GM23338 (cell line): ENCODE measurements at regions not wholly inside any gene's neighbourhood (a gene's known extent, or its start where the extent isn't known, plus 50 kb on each side); places are given as distances from the start of the nearest gene placed in this dataset.

Experiments
- ATAC-seq: fragments of 200-7000 bp; cut with Tn5 transposase; 3 replicates; pipeline ENCODE4 v1.9.1; 2020
- DNase-seq: peaks from one replicate; pipeline ENCODE4 v3.0.0-alpha.2; 2015; ENCODE audit warnings: low spot score
- H2AFZ ChIP-seq: fragments of 200-600 bp; sonication (generic); 2 replicates; pipeline ENCODE4 v1.8.0; 2016; ENCODE audit warnings: antibody characterized with exemption, mild to moderate bottlenecking, moderate library complexity
- H3F3A ChIP-seq: fragments of 200-600 bp; sonication (generic); replicated peaks from 2 replicates; pipeline ENCODE4 v1.8.0; 2017; ENCODE audit warnings: antibody characterized with exemption, mixed run types, low read depth
- H3K27ac ChIP-seq: fragments of 200-600 bp; sonication (generic); 2 replicates; pipeline ENCODE4 v1.6.1; 2016; ENCODE audit warnings: low read depth
- H3K27me3 ChIP-seq: fragments of 200-600 bp; sonication (generic); 2 replicates; pipeline ENCODE4 v1.8.0; 2016; ENCODE audit warnings: mild to moderate bottlenecking, mixed run types, moderate library complexity; ENCODE audit not compliant: insufficient read depth
- H3K36me3 ChIP-seq: fragments of 200-600 bp; sonication (generic); 2 replicates; pipeline ENCODE4 v1.8.0; 2016; ENCODE audit warnings: mild to moderate bottlenecking; ENCODE audit not compliant: insufficient read depth
- H3K4me1 ChIP-seq: fragments of 200-600 bp; sonication (generic); 2 replicates; pipeline ENCODE4 v1.8.0; 2016; ENCODE audit warnings: mild to moderate bottlenecking, moderate library complexity; ENCODE audit not compliant: insufficient read depth
- H3K4me2 ChIP-seq: fragments of 200-600 bp; sonication (generic); 2 replicates; pipeline ENCODE4 v1.7.1; 2017; ENCODE audit warnings: mixed run types
- H3K4me3 ChIP-seq: fragments of 200-600 bp; sonication (generic); 2 replicates; pipeline ENCODE4 v1.6.1; 2016; ENCODE audit warnings: mixed run types
- H3K79me2 ChIP-seq: fragments of 200-600 bp; sonication (generic); replicated peaks from 2 replicates; pipeline ENCODE4 v1.8.0; 2017; ENCODE audit warnings: mild to moderate bottlenecking; ENCODE audit not compliant: insufficient read depth
- H3K9me2 ChIP-seq: fragments of 200-600 bp; sonication (generic); 2 replicates; pipeline ENCODE4 v1.8.0; 2017; ENCODE audit not compliant: insufficient read depth
- H4K20me1 ChIP-seq: fragments of 200-600 bp; sonication (generic); replicated peaks from 2 replicates; pipeline ENCODE4 v1.8.0; 2017; ENCODE audit warnings: mild to moderate bottlenecking; ENCODE audit not compliant: insufficient read depth
- H3K27ac Mint-ChIP-seq: 2 replicates; pipeline ENCODE4 v1.8.0; 2020; ENCODE audit warnings: inconsistent platforms, mild to moderate bottlenecking, moderate library complexity, mixed read lengths
- H3K27me3 Mint-ChIP-seq: 3 replicates; pipeline ENCODE4 v1.8.0; 2022; ENCODE audit warnings: low read depth, mild to moderate bottlenecking, moderate library complexity, mixed read lengths, inconsistent platforms; ENCODE audit not compliant: insufficient read depth, poor library complexity
- H3K36me3 Mint-ChIP-seq: 3 replicates; pipeline ENCODE4 v1.8.0; 2021; ENCODE audit warnings: low read depth, mild to moderate bottlenecking, inconsistent platforms, moderate library complexity, mixed read lengths
- H3K4me1 Mint-ChIP-seq: 3 replicates; pipeline ENCODE4 v1.8.0; 2020; ENCODE audit warnings: mild to moderate bottlenecking, inconsistent platforms, mixed read lengths
- H3K4me3 Mint-ChIP-seq: 3 replicates; pipeline ENCODE4 v1.8.0; 2021; ENCODE audit warnings: moderate library complexity, mild to moderate bottlenecking, inconsistent platforms, mixed read lengths
- H3K9me3 Mint-ChIP-seq: 3 replicates; pipeline ENCODE4 v1.8.0; 2020; ENCODE audit warnings: moderate library complexity, mild to moderate bottlenecking, inconsistent platforms, mixed read lengths
- CREB1 ChIP-seq: fragments of 250-450 bp; sonication (Bioruptor Pico); IDR thresholded peaks from 2 replicates; pipeline ENCODE4 v1.5.0; 2020; ENCODE audit warnings: low read depth, mild to moderate bottlenecking, moderate library complexity
- CTCF ChIP-seq, 2 experiments: fragments of 200-600 bp in 1 of 2; sonication (generic) in 1 of 2; conservative IDR thresholded peaks; 2 replicates each; pipeline versions ENCODE4 v1.5.1 to v1.6.1; 2016 to 2017; ENCODE audit warnings: antibody characterized with exemption in 2 of 2, low read depth in 2 of 2, mild to moderate bottlenecking in 2 of 2, moderate library complexity in 1 of 2
- ETS1 ChIP-seq: IDR thresholded peaks from 2 replicates; pipeline ENCODE4 v1.6.1; 2016; ENCODE audit warnings: antibody characterized with exemption
- EZH2 ChIP-seq: fragments of 200-600 bp; sonication (generic); IDR thresholded peaks from one replicate; pipeline ENCODE4 v1.8.0; 2017; ENCODE audit warnings: antibody characterized with exemption, mild to moderate bottlenecking, low read depth; ENCODE audit not compliant: unreplicated experiment
- EZH2phosphoT487 ChIP-seq: fragments of 200-600 bp; sonication (generic); IDR thresholded peaks from one replicate; pipeline ENCODE4 v1.8.1; 2018; ENCODE audit warnings: antibody characterized with exemption; ENCODE audit not compliant: unreplicated experiment
- JUNB ChIP-seq: IDR thresholded peaks from one replicate; pipeline ENCODE4 v1.6.1; 2016; ENCODE audit warnings: antibody characterized with exemption; ENCODE audit not compliant: unreplicated experiment
- NANOG ChIP-seq: IDR thresholded peaks from 2 replicates; pipeline ENCODE4 v1.6.1; 2016; ENCODE audit warnings: antibody characterized with exemption, borderline replicate concordance
- POLR2AphosphoS5 ChIP-seq: IDR thresholded peaks from 2 replicates; pipeline ENCODE4 v1.6.1; 2016; ENCODE audit warnings: antibody characterized with exemption, low read depth
- REST ChIP-seq: IDR thresholded peaks from one replicate; pipeline ENCODE4 v1.6.1; 2018; ENCODE audit warnings: antibody characterized with exemption; ENCODE audit not compliant: unreplicated experiment
- STAT1 ChIP-seq: IDR thresholded peaks from one replicate; pipeline ENCODE4 v1.6.1; 2016; ENCODE audit warnings: antibody characterized with exemption; ENCODE audit not compliant: unreplicated experiment
- ZNF114 ChIP-seq: fragments of 250-450 bp; sonication (Bioruptor Pico); IDR thresholded peaks from 2 replicates; pipeline ENCODE4 v1.5.0; 2020; ENCODE audit warnings: mild to moderate bottlenecking, moderate library complexity
- ZNF331 ChIP-seq: fragments of 250-450 bp; sonication (Bioruptor Pico); IDR thresholded peaks from 2 replicates; pipeline ENCODE4 v1.5.0; 2020; ENCODE audit warnings: low read depth, mild to moderate bottlenecking, moderate library complexity
- ZNF462 ChIP-seq: fragments of 250-450 bp; sonication (Bioruptor Pico); IDR thresholded peaks from 2 replicates; pipeline ENCODE4 v1.5.0; 2020; ENCODE audit warnings: mild to moderate bottlenecking, moderate library complexity

GRCh38 chr2:194870974-194871535 lies 786.0 kb upstream of the SLC39A10 start:
- no peaks in the 10 kb centered on the region for H3K27me3 ChIP-seq
- no peaks in the 10 kb centered on the region for H3K79me2 ChIP-seq
- no peak overlapping the region for H2AFZ ChIP-seq
- H3K4me1 ChIP-seq, result no peaks in the 10 kb centered on the region
- H3K9me3 Mint-ChIP-seq, result no peaks in the 10 kb centered on the region
- H3K27ac ChIP-seq, result no peak overlapping the region
- H3K4me1 Mint-ChIP-seq, result peaks cover 3% of the 10 kb centered on the region; the same call in 2 of the 3 replicates
- ATAC-seq (no peak), DNase-seq (no peak)
- H3F3A ChIP-seq, result no peaks in the 10 kb centered on the region
- no peak overlapping the region for H3K4me3 ChIP-seq
- no peaks in the 10 kb centered on the region for H3K27me3 Mint-ChIP-seq
- H3K36me3 Mint-ChIP-seq, result no peaks in the 10 kb centered on the region
- H3K4me2 ChIP-seq, result no peak overlapping the region
- TF ChIP-seq POLR2AphosphoS5 (no peak), CREB1 (CRISPR knock-in tag) (no peak), JUNB (no peak), EZH2 (no peak), ZNF331 (CRISPR knock-in tag) (no peak), EZH2phosphoT487 (no peak), STAT1 (no peak), REST (no peak), ETS1 (no peak), NANOG (no peak), ZNF462 (no peak), CTCF (conservative IDR thresholded peaks at IDR 0.05; ENCODE audit: low read depth in 2 of 2) (no peak), ZNF114 (CRISPR knock-in tag) (no peak)
- H3K27ac Mint-ChIP-seq, result no peak overlapping the region
- no peaks in the 10 kb centered on the region for H3K9me2 ChIP-seq
- no peaks in the 10 kb centered on the region for H4K20me1 ChIP-seq
- H3K4me3 Mint-ChIP-seq, result no peak overlapping the region
- H3K36me3 ChIP-seq, result no peaks in the 10 kb centered on the region
